ENCODE measurements at regions not wholly inside any gene's neighbourhood (a gene's known extent, or its start where the extent isn't known, plus 50 kb on each side); places are given as distances from the start of the nearest gene placed in this dataset.

DNA sequence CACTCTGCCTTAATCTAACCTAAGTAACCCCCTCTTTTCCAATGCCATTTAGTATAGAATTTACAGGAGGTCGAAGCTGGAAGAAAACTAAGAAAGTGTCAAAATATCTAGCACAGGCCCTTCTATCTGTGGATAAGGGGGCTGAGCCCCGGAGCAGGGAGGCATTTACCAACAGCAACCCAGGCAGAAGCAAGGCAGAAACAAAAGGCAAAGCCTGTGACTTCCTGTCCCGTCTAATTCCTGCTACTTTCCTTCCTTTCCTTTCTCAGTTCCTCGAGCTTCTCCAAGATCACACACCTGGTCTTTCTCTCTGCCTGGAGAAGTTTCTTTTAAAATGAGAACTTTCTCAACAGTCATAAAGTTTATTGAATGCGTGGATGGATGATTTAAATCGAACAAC, 146.0 kb downstream of the FOXA2 start:
- TF ChIP-seq BRD4 (CRISPR knock-in tag; IDR thresholded peaks at IDR 0.05), result no peak
- no peak for TF ChIP-seq LCORL (IDR thresholded peaks at IDR 0.05)
- TF ChIP-seq LCORL (CRISPR knock-in tag; IDR thresholded peaks at IDR 0.05), result no peak
- TF ChIP-seq HOXA7 (CRISPR knock-in tag; IDR thresholded peaks at IDR 0.05), result no peak
- TF ChIP-seq FOSL1 (CRISPR knock-in tag; IDR thresholded peaks at IDR 0.05; ENCODE audit: borderline replicate concordance), result no peak
- no peak for TF ChIP-seq MAX (IDR thresholded peaks at IDR 0.05)
- no peak for TF ChIP-seq MYPOP (CRISPR knock-in tag; IDR thresholded peaks at IDR 0.05)
- no peak for TF ChIP-seq ZNF644 (CRISPR knock-in tag; IDR thresholded peaks at IDR 0.05; ENCODE audit: low read depth)
- TF ChIP-seq GABPA (IDR thresholded peaks at IDR 0.05; ENCODE audit: low read depth, low read length), result no peak
- TF ChIP-seq GABPA (CRISPR knock-in tag; IDR thresholded peaks at IDR 0.05; ENCODE audit: low read depth), result no peak
- TF ChIP-seq, protein P1, sequence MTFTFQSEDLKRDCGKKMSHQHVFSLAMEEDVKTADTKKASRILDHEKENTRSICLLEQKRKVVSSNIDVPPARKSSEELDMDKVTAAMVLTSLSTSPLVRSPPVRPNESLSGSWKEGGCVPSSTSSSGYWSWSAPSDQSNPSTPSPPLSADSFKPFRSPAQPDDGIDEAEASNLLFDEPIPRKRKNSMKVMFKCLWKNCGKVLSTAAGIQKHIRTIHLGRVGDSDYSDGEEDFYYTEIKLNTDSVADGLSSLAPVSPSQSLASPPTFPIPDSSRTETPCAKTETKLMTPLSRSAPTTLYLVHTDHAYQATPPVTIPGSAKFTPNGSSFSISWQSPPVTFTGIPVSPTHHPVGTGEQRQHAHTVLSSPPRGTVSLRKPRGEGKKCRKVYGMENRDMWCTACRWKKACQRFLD (CRISPR knock-in tag; IDR thresholded peaks at IDR 0.05; ENCODE audit: borderline replicate concordance), result no peak

Measured in HepG2 (cell line).